ENCODE measurements at regions not wholly inside any gene's neighbourhood (a gene's known extent, or its start where the extent isn't known, plus 50 kb on each side); places are given as distances from the start of the nearest gene placed in this dataset.
"Not testable (repeated sequence)": the region's sequence is repeated elsewhere in the genome, so short reads cannot be mapped to it uniquely, and the experiment has no call there.

DNA sequence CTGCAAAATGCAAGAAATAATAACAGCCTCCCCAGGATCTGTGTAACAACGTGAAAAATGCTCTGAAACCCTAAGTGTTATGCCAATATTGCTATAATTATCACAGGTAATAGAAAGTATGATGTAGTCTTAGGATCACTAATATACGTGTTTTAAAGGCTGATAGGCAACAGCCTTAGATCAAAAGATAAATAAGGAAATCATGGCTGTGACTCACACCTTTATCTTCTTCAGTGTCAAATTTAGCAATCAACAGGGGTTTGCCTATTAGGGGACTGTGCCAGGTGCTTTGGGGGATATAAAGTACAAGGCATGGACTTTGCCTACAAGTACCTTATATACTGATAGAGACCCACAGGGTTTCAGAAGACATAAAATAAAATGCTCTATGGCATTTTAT lies 142.1 kb upstream of the VOPP1 start:
- H3K9me3 Mint-ChIP-seq (ENCODE audit: unreplicated experiment); H4K20me1 ChIP-seq (ENCODE audit: insufficient read depth, low read length); H2AFZ ChIP-seq (ENCODE audit: low read depth, low read length); H3K9me3 ChIP-seq (ENCODE audit: insufficient read depth, low read depth, low read length); H3K36me3 Mint-ChIP-seq (ENCODE audit: low read depth, unreplicated experiment); H3K79me2 ChIP-seq (ENCODE audit: insufficient read depth, low read length); H3K4me1 ChIP-seq (ENCODE audit: insufficient read depth, low read length); H3K27me3 ChIP-seq (ENCODE audit: insufficient read depth, low read length); H3K27ac ChIP-seq (ENCODE audit: low read depth, low read length); H3K4me3 ChIP-seq (ENCODE audit: insufficient read depth, low read depth, low read length); FAIRE-seq; H3K4me1 Mint-ChIP-seq (ENCODE audit: low read depth, unreplicated experiment); H3K9ac ChIP-seq (ENCODE audit: low read length); H3K4me2 ChIP-seq (ENCODE audit: low read length); H3K4me3 Mint-ChIP-seq (ENCODE audit: unreplicated experiment); H3K36me3 ChIP-seq (ENCODE audit: insufficient read depth, low read length); H3K27ac Mint-ChIP-seq (ENCODE audit: unreplicated experiment); DNase-seq (ENCODE audit: low read depth): not testable (repeated sequence)
- H3K27me3 Mint-ChIP-seq (ENCODE audit: low read depth, unreplicated experiment), result peaks cover 10% of the 10 kb centered on the region

DNA sequence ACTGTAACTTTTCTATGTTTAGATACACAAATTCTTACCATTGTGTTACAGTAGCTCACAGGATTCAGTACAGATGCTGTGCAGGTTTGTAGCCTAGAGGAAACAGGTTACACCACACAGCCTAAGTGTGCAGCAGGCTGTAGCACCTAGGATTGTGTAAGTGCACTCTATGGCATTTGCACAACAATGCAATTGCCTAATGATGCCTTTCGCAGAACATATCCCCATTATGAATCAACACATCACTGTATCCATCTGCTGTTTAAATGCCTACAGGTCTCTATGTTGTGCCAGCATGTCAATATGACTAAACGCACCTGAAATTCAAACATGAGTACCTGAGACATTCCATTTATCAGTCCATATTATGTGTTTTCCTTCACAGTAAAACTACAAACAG lies 138.0 kb upstream of the VOPP1 start:
- H3K36me3 Mint-ChIP-seq (ENCODE audit: low read depth, unreplicated experiment); H2AFZ ChIP-seq (ENCODE audit: low read depth, low read length); H3K27me3 Mint-ChIP-seq (ENCODE audit: low read depth, unreplicated experiment); H3K36me3 ChIP-seq (ENCODE audit: insufficient read depth, low read length); H3K4me3 Mint-ChIP-seq (ENCODE audit: unreplicated experiment); DNase-seq (ENCODE audit: low read depth); H3K9me3 ChIP-seq (ENCODE audit: insufficient read depth, low read depth, low read length); H3K79me2 ChIP-seq (ENCODE audit: insufficient read depth, low read length); H3K4me2 ChIP-seq (ENCODE audit: low read length); H4K20me1 ChIP-seq (ENCODE audit: insufficient read depth, low read length); FAIRE-seq; H3K4me1 Mint-ChIP-seq (ENCODE audit: low read depth, unreplicated experiment); H3K9me3 Mint-ChIP-seq (ENCODE audit: unreplicated experiment); H3K4me3 ChIP-seq (ENCODE audit: insufficient read depth, low read depth, low read length); H3K9ac ChIP-seq (ENCODE audit: low read length); H3K27ac Mint-ChIP-seq (ENCODE audit: unreplicated experiment); H3K27ac ChIP-seq (ENCODE audit: low read depth, low read length); H3K4me1 ChIP-seq (ENCODE audit: insufficient read depth, low read length); H3K27me3 ChIP-seq (ENCODE audit: insufficient read depth, low read length): not testable (repeated sequence)

GRCh38 chr7:55708028-55708427 lies 135.7 kb upstream of the VOPP1 start:
- H3K9ac ChIP-seq (ENCODE audit: low read length); H3K4me2 ChIP-seq (ENCODE audit: low read length); H3K9me3 Mint-ChIP-seq (ENCODE audit: unreplicated experiment); H2AFZ ChIP-seq (ENCODE audit: low read depth, low read length); H3K27ac Mint-ChIP-seq (ENCODE audit: unreplicated experiment); H3K36me3 ChIP-seq (ENCODE audit: insufficient read depth, low read length); H3K9me3 ChIP-seq (ENCODE audit: insufficient read depth, low read depth, low read length); H3K27me3 ChIP-seq (ENCODE audit: insufficient read depth, low read length); H4K20me1 ChIP-seq (ENCODE audit: insufficient read depth, low read length); H3K4me3 Mint-ChIP-seq (ENCODE audit: unreplicated experiment); H3K36me3 Mint-ChIP-seq (ENCODE audit: low read depth, unreplicated experiment); H3K79me2 ChIP-seq (ENCODE audit: insufficient read depth, low read length); H3K27ac ChIP-seq (ENCODE audit: low read depth, low read length); H3K4me1 ChIP-seq (ENCODE audit: insufficient read depth, low read length); H3K4me3 ChIP-seq (ENCODE audit: insufficient read depth, low read depth, low read length); FAIRE-seq; DNase-seq (ENCODE audit: low read depth); H3K27me3 Mint-ChIP-seq (ENCODE audit: low read depth, unreplicated experiment); H3K4me1 Mint-ChIP-seq (ENCODE audit: low read depth, unreplicated experiment): not testable (repeated sequence)

GRCh38 chr7:55707410-55707809 lies 135.1 kb upstream of the VOPP1 start:
- H3K36me3 ChIP-seq (ENCODE audit: insufficient read depth, low read length); H3K4me3 ChIP-seq (ENCODE audit: insufficient read depth, low read depth, low read length); H3K4me1 Mint-ChIP-seq (ENCODE audit: low read depth, unreplicated experiment); H3K4me1 ChIP-seq (ENCODE audit: insufficient read depth, low read length); H3K4me2 ChIP-seq (ENCODE audit: low read length); H3K4me3 Mint-ChIP-seq (ENCODE audit: unreplicated experiment); H3K36me3 Mint-ChIP-seq (ENCODE audit: low read depth, unreplicated experiment); H3K9ac ChIP-seq (ENCODE audit: low read length); H3K79me2 ChIP-seq (ENCODE audit: insufficient read depth, low read length); H4K20me1 ChIP-seq (ENCODE audit: insufficient read depth, low read length); H2AFZ ChIP-seq (ENCODE audit: low read depth, low read length); H3K27me3 Mint-ChIP-seq (ENCODE audit: low read depth, unreplicated experiment); H3K27ac ChIP-seq (ENCODE audit: low read depth, low read length); H3K9me3 Mint-ChIP-seq (ENCODE audit: unreplicated experiment); H3K9me3 ChIP-seq (ENCODE audit: insufficient read depth, low read depth, low read length); H3K27ac Mint-ChIP-seq (ENCODE audit: unreplicated experiment); FAIRE-seq; DNase-seq (ENCODE audit: low read depth); H3K27me3 ChIP-seq (ENCODE audit: insufficient read depth, low read length): not testable (repeated sequence)

GRCh38 chr7:55706451-55707195 lies 134.3 kb upstream of the VOPP1 start:
- H3K4me1 ChIP-seq (ENCODE audit: insufficient read depth, low read length); H3K27ac Mint-ChIP-seq (ENCODE audit: unreplicated experiment); H3K4me2 ChIP-seq (ENCODE audit: low read length); H3K27ac ChIP-seq (ENCODE audit: low read depth, low read length); H3K4me3 ChIP-seq (ENCODE audit: insufficient read depth, low read depth, low read length); H3K9me3 Mint-ChIP-seq (ENCODE audit: unreplicated experiment); H3K79me2 ChIP-seq (ENCODE audit: insufficient read depth, low read length); H3K9ac ChIP-seq (ENCODE audit: low read length); H4K20me1 ChIP-seq (ENCODE audit: insufficient read depth, low read length); H3K4me3 Mint-ChIP-seq (ENCODE audit: unreplicated experiment); H3K9me3 ChIP-seq (ENCODE audit: insufficient read depth, low read depth, low read length); DNase-seq (ENCODE audit: low read depth); H3K36me3 ChIP-seq (ENCODE audit: insufficient read depth, low read length); H3K4me1 Mint-ChIP-seq (ENCODE audit: low read depth, unreplicated experiment); H3K36me3 Mint-ChIP-seq (ENCODE audit: low read depth, unreplicated experiment); H3K27me3 ChIP-seq (ENCODE audit: insufficient read depth, low read length); H2AFZ ChIP-seq (ENCODE audit: low read depth, low read length); H3K27me3 Mint-ChIP-seq (ENCODE audit: low read depth, unreplicated experiment): not testable (repeated sequence)
- peak; percentile 50 for FAIRE-seq

DNA sequence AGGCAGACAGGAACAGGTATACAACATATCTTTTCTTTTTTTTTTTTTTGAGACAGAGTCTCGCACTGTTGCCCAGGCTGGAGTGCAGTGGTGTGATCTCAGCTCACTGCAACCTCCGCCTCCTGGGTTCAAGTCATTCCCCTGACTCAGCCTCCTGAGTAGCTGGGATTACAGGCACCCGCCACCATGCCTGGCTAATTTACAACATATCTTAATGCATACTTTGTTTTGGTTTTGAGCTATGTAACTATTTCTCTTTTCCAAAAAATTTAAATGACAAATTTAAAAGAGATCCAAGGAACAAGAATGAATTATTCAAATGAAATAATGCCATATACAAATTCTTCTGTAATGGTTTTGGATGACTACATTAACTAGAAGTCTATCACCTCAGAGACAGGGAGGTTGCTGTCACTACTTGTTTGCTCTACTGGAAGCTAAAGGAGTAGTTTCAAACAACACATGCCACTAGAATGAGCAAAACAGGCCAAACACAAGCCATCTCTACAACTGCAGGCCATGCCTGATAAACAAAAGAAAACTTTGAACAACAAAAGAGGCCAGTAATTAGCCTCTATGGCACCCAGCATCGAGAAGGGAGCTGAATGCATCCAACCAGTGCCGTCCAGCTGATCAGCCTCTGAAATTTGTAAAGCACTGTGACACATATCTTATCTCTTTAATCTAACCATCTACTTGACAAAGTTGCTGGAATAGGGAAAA lies 133.6 kb upstream of the VOPP1 start:
- not testable (repeated sequence) for H2AFZ ChIP-seq (ENCODE audit: low read depth, low read length); H3K27me3 ChIP-seq (ENCODE audit: insufficient read depth, low read length); H3K36me3 Mint-ChIP-seq (ENCODE audit: low read depth, unreplicated experiment); H3K4me3 ChIP-seq (ENCODE audit: insufficient read depth, low read depth, low read length); H3K4me3 Mint-ChIP-seq (ENCODE audit: unreplicated experiment); H3K27me3 Mint-ChIP-seq (ENCODE audit: low read depth, unreplicated experiment); H3K9me3 ChIP-seq (ENCODE audit: insufficient read depth, low read depth, low read length); H3K27ac ChIP-seq (ENCODE audit: low read depth, low read length); H3K9me3 Mint-ChIP-seq (ENCODE audit: unreplicated experiment); H3K79me2 ChIP-seq (ENCODE audit: insufficient read depth, low read length); H3K4me2 ChIP-seq (ENCODE audit: low read length); H3K9ac ChIP-seq (ENCODE audit: low read length); H3K27ac Mint-ChIP-seq (ENCODE audit: unreplicated experiment); H3K36me3 ChIP-seq (ENCODE audit: insufficient read depth, low read length); H4K20me1 ChIP-seq (ENCODE audit: insufficient read depth, low read length); DNase-seq (ENCODE audit: low read depth); H3K4me1 Mint-ChIP-seq (ENCODE audit: low read depth, unreplicated experiment); H3K4me1 ChIP-seq (ENCODE audit: insufficient read depth, low read length)
- peak; percentile 26 for FAIRE-seq
